ENCODE measurements at regions not wholly inside any gene's neighbourhood (a gene's known extent, or its start where the extent isn't known, plus 50 kb on each side); places are given as distances from the start of the nearest gene placed in this dataset.

GRCh38 chr17:36761203-36761950 lies 160.0 kb downstream of the MRM1 start:
- no peak for DNase-seq

DNA sequence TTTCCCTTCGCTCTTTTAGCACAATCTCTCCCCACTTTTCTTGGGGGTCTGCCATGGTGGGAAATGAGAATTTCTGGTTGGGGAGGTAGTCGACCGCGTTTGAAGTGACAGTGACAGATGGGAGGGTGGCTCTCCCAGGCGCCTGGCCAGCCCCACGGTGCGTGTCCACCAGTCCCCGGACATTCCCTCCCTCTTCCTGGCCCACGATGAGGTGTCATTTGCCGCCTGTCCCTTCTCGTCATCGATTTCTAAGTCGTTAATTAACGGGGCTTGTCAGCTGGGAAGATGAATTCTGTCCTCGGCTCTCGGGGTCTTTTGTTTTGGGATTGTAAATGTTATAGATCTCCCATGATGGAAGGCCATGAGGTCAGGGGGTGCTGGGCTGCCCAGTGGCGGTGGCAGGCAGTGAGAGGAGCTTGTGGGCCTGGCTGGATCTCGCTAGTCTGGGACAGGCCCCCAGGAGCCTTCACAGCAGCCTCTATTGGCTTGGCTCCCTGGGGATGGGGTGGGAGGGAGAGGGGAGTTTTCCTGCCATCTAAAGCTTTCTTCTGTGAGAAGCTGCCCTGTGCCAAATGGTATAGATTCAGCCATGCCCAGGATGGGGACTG lies 164.2 kb downstream of the MRM1 start:
- no peak for DNase-seq

GRCh38 chr17:36768394-36768793 lies 167.0 kb downstream of the MRM1 start:
- DNase-seq, result no peak

- no peak for DNase-seq
Observed at GRCh38 chr17:36773039-36773438, 164.2 kb upstream of the LHX1 start.

- no peak for DNase-seq
Observed at GRCh38 chr17:36777118-36777517, 160.2 kb upstream of the LHX1 start.

DNA sequence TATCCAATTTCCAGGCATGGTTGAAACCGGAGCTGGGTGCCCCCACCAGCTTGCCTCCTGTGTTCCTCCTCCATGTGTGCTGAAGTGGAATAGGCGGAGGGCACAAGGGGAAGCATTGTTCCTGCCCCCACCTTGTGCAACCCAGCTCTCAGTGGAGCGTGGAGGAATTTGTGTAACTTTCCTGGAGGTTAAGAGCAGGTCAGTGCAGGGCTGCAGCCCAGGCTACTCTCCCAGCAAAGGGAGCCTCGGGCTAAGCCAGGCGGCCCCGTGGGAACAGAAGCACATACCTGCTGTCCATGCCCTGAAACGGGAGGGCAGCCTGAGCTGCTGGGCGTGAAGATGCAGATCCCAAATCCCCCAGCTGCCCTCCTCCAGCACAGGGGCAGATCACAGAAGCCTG lies 158.8 kb upstream of the LHX1 start:
- no peak for DNase-seq

DNA sequence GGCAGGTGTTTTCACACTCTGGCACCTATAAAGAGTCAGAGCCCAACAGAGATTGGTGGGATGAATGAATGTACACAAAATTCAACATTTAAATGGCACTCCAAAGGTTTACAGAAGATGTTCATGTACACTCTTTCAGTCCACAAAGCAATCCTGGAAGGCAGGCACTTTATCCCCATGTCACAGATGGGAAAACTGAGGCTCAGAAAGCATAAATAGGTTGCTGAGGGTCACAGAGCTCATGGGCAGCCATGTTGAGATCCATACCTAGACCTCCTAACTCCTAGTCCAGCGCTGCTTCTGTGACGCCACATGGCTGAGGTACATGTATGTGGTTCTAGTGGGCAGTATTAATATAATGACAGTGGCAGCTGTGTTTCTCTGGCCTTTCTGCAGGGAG lies 157.7 kb upstream of the LHX1 start:
- DNase-seq, result no peak

- no peak for DNase-seq
Observed at GRCh38 chr17:36784633-36785032, 152.6 kb upstream of the LHX1 start.

GRCh38 chr17:36786867-36787266 lies 150.4 kb upstream of the LHX1 start:
- no peak for DNase-seq

- no peak for DNase-seq
Observed at GRCh38 chr17:36791150-36791941, 145.9 kb upstream of the LHX1 start.

DNA sequence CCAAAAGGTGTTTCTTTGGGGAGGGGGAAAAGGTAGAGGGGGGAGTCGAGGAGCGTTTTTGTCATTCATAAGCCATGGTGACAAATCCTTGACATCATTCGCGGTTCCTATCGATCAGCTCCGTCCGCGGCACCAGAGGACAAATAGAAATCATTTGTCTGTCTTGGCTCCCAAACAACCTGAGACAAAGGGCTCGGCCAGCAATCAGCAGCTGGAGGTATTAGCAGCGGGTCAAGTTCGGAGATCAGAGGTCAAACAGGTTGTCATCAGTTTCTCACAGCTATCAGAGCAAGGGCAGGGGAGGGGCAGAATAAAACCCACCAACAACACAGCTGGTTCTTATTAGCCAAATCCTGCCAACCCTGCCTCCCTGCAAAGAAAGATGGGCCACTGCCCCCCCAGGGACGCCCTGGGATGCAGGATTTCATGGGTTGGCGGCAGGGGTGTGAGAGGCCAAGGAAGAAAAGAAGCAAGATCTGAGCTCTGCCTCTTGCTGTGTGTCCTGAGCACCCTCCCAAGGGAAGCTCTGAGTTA lies 145.3 kb upstream of the LHX1 start:
- no peak for DNase-seq

DNA sequence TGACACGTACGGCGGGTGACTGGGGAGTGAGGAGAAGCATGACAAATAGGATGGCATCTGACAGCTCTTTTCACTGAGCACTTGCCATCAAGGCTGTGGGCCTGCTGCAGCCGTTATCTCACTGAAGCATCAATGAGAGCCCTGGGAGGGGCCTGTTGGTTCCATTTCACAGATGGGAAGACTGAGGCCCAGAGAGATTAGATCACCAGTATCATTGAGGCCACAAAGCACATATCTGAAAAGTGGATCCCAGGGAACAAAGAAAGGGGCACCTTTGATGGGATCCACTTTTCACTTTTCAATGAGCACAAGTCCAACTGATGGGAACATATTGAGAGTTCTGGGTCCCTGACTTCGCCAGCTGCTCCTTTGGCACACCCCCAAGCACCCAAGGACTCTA lies 144.4 kb upstream of the LHX1 start:
- no peak for DNase-seq

DNA sequence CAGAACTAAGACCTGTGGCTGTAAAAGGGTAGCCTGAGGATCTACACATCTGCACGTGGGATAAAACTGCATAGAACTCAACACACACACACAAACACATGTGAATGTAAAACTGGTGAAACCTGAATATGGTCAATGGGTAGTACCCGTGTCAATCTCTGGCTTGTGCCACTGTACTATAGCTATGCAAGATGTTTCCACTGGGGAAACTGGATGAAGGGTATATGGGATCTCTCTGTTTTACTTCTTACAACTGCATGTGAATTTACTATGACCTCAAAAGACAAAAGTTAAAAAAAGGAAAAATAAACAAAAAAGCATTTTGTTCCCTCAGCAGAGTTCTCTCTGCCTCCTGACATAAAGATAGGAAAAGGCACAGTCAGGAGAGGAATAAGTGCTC lies 143.3 kb upstream of the LHX1 start:
- DNase-seq, result no peak

DNA sequence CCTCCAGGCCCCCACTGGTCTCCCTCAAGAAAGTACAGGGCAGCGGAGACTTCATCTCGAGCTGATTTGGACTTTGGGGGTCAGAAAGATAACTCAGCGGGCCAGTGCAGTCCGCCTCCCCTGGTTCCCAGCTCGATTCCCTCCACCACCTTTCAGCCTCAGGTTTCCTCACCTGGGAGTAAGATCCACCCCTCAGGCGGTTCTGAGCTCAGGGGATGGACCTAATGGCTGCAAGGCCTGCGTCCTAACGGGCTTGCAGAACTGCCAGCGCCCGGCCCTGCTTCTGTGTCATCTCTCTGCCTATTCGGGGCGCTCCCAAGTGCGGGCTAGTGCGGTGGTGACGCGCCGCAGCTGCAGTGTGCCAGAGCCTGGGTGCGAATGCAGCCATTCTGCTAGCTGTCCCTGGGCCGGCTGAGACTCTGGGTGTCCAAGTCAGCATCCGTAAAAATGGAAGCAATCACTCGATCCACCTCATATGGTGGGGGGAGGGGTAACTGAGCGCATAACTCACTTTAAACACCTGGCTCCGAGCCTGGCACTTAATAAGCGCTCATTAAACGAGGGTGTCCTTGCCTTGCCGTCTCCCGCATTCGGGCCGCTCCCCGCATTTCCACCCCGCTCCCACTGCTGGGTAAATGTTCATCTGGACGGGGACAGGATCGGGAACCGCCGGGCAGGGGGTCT lies 129.6 kb upstream of the LHX1 start:
- DNase-seq, result no peak

DNA sequence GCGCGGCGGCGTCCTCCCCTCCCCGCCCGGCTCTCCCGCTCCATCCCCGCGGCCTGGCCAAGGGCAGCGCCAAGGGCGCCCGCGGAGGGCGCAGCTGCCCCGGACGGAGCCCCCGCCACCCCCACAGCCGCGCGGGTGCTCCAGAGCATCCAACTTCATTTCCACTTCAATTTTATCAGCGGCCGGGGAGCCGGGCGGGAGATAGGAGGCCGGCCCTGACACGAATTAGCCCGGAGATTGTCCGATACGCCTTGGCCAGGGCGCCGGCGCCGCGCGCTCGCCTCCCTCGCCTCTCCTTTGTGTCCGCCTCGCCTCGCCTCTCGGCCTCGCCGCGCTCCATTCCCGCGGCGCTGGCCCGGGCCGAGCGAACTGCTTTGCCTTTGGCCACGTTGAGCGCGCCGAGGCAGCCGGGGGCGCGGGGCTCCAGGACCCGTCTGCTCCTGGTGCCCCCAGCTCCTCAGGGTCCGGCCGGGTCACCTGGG lies 129.1 kb upstream of the LHX1 start:
- no peak for DNase-seq

DNA sequence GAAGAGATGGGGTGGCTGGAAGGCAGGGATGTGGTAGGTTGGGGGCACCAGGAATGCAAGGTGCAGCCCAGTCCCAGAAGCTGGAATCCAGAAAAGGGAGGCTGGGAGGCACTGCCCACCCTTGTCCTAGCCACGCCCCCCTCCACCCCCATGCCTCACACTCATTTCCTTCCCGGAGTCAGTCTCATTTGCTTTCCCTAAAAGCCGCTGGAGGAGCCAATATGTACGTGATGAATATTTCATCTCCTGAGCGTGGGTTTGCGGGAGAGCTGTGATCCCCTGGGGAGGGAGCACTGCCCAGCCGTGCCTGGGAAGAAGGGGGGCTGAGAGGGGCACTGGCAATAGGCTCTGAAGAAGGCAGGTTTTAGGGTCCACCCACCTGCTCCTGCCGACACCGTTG lies 124.5 kb upstream of the LHX1 start:
- no peak for DNase-seq

DNA sequence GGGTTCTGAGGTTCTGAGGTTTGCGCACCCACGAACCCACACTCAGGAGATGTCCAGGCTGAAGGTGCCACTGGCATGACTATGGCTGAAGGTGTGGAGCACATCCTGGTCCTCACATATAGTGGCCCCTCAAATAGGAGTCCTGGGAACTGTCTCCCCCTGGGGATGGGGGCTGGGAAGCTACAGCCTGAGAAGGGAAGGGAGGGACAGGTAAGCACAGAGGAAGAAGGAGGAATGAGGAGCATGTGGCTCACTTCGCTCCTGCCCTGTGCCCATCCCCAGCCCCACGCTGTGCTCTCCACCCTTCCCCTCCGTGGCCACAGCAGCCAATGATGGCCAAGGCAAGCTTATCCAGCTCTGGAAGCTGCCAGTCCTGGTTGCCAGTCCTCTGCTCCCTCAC lies 123.9 kb upstream of the LHX1 start:
- DNase-seq, result no peak

GRCh38 chr17:36813957-36814563 lies 123.2 kb upstream of the LHX1 start:
- no peak for DNase-seq

GRCh38 chr17:36814958-36815357 lies 122.3 kb upstream of the LHX1 start:
- DNase-seq, result no peak

DNA sequence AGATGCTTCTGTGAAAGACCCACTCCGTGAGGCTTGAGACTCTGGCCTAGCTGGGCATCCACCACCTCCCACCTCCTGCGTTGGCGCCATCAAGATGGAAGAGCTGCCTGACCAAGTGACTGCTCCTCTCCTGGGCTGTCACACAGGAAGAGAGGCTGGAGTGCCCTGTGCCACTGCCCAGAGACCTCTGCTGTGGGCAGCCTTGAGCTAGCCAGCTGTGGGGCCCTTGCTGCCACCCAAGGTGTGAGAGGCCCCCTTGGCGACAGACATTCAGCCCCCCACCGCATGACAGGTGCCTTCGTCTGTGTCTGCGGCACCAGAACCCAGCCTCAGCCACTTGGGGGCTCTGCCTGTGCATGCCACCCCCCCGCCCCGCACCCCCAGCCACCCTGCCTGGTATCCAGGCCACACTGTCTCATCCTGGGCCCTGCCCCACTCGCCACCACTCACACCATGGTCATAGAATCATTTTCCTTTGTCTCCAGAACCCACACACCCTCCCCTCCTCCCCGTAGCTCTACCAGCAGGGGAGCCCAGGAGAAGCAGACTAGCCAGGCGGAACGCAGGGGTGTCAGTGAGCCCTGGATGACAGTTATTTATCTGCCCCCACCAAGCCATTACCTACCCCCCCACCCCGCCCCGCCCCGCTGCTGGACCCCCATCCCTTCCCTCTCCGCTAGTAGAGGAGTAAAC lies 120.9 kb upstream of the LHX1 start:
- no peak for DNase-seq

DNA sequence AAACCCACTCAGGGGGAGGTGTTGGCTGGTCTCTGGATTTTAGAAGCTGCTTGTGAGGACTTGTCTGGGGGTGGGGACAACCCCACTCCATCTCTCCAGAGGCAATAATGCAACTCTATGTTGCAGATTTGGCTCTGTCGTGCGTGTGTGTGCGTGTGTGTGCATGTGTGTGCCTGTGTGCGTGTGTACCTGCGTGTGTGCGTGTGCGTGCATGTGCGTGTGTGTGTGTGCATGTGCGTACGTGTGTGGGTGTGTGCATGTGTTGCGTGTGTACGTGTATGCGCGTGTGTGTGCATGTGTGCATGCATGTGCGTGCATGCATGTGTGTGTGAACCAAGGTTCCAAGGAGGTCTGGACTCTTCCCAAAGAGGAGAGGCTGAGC lies 120.4 kb upstream of the LHX1 start:
- no peak for DNase-seq

GRCh38 chr17:36817483-36818048 lies 119.7 kb upstream of the LHX1 start:
- DNase-seq, result no peak

Measured in central memory CD4-positive, alpha-beta T cell (primary cell).